ENCODE measurements at regions not wholly inside any gene's neighbourhood (a gene's known extent, or its start where the extent isn't known, plus 50 kb on each side); places are given as distances from the start of the nearest gene placed in this dataset. TPM values are rescaled to one million over a fixed set of nuclear protein-coding genes. Genes with fewer than 3 reads are reported as not detected.

- TF ChIP-seq E2F6 (IDR thresholded peaks at IDR 0.05), result no peak
Observed at GRCh38 chr9:107229241-107229741, 53.8 kb upstream of the RAD23B start (continued).

Small RNAs in the stretch of these regions (small RNA-seq; reads per million reads assigned to genes)
- not detected for gene AL807761.1 (ENCODE audit: insufficient read depth)
